ENCODE measurements at regions not wholly inside any gene's neighbourhood (a gene's known extent, or its start where the extent isn't known, plus 50 kb on each side); places are given as distances from the start of the nearest gene placed in this dataset.

GRCh38 chr18:60987963-60988362, 345.3 kb upstream of the CDH20 start (continued):
- no peak for TF ChIP-seq CHD7 (IDR thresholded peaks at IDR 0.05; ENCODE audit: low read depth, low read length)
